GM19043 (cell line): ENCODE measurements at regions not wholly inside any gene's neighbourhood (a gene's known extent, or its start where the extent isn't known, plus 50 kb on each side); places are given as distances from the start of the nearest gene placed in this dataset.

ENCODE experiments used
- ATAC-seq: cut with Tn5 transposase; IDR thresholded peaks from one replicate; pipeline ENCODE4 v1.9.1; 2021; ENCODE audit warnings: low read depth; ENCODE audit not compliant: unreplicated experiment

DNA sequence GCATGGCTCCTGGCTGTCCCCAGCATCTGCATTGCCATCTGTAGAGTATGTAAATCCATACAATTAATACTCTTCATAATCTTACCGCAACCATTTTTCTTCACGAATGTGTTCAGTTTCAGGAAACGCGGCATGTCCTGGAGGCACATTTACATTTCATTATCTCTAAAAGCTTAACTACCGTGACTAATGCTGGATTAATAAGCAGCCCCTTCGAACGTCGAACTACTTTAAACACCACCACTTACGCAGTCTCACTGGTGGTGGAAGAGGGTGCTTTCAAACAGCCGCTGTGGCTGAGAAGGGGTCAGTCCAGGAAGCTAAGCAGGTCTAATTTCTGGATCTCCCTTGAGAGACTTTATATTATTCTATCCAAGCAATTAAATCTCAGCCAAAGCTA lies 85.6 kb downstream of the C5orf15 start:
- no peak for ATAC-seq

DNA sequence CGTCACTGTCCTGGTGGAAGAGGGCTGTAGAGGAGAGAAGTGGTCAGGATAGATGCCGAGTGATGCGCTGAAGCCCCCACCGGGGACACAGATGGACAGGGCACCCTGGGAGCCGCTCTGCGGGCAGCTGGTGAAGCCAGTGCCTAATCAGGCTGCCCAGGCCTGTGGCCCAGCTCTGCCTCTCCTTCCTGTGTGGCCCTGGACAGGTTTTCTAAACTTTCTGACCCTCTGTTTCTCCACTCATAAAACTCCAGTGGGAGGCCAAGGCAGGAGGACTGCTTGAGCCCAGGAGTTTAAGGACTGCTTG lies 86.1 kb downstream of the C5orf15 start:
- ATAC-seq: no peak

GRCh38 chr5:133881576-133882388 lies 86.6 kb downstream of the C5orf15 start:
- no peak for ATAC-seq

- ATAC-seq: no peak
Measured at GRCh38 chr5:133878236-133878555, 90.2 kb downstream of the C5orf15 start.

DNA sequence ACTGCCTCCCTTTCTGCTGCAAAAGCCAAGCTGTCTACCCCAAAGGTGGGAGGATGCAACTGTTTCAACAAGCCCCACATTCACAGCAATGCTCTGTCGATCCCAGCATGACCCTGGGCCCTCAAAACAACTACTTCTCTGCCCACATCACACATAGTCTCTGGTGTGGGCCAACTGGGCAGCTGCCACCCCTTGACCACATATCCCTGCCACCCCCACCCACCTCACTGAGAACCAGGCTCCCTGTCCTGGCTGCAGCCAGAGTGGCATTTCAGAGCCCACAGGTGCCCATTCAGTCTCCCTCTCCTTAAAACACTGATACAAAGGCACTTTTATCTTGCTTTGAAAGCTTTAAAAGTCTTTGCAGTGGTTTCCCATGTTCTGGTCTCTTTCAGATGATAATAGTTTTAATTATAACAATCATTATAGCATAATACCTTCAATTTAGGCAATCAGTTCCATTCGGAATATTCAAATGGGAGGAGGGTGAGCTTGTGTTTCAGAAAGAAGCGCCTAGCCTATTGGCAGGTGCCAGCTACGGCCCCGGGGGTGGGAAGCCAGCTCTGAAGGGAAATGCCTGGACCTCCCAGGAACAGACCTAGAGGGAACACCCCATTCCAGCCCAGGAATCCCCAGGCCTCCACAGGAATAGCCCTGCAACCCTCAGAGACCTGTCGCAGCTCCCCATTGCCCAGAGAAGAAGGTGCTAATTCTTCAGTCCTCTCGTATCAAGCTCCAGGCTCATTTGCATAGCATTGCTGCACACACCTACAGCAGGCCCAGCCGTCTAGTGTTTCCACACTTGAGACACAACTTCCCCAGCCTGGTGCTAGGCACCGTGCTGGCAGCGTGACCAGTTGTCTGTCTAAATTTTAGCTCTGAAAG lies 90.8 kb downstream of the C5orf15 start:
- ATAC-seq: no peak

- ATAC-seq: no peak
Measured at GRCh38 chr5:133876266-133876665, 92.2 kb downstream of the C5orf15 start.

DNA sequence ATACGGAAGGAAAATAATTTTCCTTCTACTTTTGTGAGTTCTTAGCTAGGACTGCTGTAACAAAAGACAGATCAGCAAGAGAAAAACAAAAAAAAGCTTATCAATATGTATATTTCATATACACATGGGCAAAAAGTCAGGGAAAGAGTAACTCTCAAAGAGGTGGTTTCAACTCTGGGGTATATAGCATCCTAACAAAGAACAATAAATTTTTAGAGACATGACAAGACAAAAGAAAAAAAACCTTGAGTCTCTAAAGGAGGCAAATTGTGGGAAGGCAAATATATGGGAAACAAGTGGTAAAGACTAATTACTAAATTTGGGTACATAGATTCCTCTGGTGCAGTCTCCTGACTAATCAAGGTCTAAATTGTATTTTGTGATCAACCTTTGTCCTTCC lies 93.2 kb downstream of the C5orf15 start:
- no peak for ATAC-seq

DNA sequence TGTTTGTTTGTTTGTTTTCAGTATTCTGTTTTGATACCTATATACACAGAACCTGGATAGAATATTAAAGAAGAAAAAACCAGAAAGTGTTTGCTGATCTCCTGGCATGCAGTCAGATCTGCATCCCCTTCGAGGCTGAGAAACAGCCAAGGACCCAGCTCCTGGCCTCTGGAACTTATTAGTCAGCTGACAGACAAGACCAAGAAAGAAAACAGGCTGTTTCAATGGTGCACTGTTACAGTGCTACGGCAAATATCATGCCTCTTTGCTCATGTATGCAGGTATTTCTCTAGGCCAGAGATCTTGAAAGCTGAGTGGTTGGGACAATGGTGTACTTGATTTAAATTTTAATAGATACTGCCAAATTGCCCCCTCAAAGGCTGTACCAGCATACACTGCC lies 95.0 kb downstream of the C5orf15 start:
- ATAC-seq: no peak

GRCh38 chr5:133870661-133871060 lies 97.8 kb downstream of the C5orf15 start:
- no peak for ATAC-seq

DNA sequence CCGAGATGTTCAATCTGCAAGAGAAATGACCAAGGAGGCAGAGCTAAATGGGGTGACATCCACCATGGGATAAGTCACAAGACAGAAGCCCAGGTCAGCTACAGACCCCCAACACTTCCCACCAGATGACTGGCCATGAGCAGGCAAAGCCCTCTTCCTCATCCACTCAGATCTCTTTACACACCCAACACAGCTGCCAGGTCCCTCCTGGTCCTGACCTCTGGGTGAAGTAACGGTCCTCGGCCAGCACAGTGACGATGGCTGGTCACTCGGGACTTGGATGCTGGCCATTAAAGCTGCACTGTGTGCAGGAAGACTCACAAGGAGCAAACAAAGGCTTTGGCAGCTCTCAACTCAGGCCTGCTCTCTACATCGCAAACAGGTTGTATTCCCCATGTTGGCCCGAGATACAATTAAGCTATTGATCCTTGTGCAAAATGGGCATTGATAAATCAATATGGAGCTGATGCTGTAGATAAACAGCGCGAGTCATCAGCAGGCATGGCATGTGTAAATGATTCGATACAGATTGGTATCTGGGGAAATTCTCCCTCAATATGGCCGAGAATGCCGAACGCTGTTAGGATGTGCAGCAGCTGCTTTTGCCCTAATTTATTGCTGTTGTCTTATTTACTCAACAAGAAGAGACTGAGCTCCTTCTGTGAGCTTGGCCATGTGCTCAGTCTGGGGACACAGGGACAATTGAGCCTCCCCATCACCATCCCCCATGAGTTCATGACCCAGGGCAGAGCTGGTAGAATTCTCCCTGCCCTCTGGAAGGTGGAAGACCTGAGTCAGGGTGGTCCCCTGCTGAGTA lies 98.7 kb downstream of the C5orf15 start:
- no peak for ATAC-seq

- ATAC-seq: no peak
Measured at GRCh38 chr5:133868946-133869518, 99.4 kb downstream of the C5orf15 start.

- no peak for ATAC-seq
Measured at GRCh38 chr5:133867851-133868545, 100.4 kb downstream of the C5orf15 start.

DNA sequence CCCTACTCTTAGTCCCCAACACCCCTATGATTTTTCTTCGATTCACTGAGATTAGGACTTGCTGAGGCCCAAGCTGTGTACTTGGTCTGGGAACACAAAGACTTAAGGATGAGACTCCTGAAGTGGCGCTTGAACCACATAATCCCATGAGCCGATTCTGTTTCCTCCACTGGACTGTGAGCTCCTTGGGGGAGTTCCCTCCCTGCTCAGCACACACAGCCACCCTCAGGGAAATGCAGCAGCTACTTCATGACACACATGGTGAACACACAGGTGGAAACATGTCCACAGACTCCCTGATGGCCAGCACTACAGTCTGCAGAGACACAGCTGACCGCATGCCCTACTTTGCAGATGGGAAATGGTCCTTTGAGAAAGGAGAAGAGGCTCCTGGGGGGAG lies 101.1 kb downstream of the C5orf15 start:
- no peak for ATAC-seq

GRCh38 chr5:133866903-133867245 lies 101.6 kb downstream of the C5orf15 start:
- ATAC-seq: no peak

DNA sequence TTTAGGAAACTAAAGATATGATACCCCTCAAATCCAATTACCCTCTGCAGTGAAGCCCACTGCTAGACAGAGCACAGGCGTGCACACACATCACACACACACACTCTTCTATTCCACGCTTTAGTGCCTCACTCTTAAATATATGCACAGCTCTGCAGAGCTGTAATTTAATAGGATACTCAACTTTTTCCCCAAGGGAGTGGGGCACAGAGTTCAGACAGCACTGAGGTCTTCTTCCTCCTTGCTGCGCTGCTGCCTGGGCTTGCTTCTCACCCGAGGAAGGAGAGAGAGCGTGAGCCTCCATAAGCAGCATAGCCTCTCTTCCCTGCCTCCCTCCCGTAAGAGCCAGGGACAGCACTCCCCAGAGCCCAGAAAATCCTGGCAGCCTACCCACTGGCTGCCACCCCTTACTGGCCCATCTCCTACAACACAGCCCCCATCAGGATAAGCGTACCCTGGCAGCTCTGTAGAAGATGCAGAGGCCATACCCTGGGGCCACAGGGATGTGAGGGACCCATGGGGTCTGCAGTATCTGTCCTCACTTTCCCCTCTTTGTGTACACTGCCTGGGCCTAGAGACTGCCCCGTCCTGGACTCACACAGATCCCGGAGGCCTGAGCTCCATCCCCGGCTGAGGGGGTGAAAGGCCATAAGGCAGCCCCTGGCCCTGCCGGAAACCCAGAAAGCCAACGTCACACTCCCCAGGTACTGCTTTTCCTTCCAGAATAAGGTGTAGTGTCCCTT lies 102.1 kb downstream of the C5orf15 start:
- ATAC-seq: no peak

DNA sequence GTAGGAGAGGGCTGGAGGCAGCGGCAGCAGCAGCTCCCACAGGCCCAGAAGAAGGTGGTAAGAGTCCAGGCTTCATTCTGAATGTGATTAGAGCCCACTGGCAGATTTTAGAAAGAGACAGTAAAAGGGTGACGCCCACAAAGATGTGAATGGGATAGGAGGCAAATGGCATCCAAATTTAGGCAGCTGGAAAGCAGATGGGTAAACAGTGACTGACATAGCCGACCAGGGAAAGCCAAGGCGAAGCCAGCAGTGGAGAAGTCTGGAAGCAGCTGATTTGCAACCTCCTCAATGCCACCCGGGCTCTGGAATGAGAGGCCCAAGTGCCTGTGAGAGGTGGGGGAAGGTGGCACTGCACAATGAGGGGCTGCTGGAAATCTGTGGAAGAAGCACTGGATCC lies 103.3 kb downstream of the C5orf15 start:
- ATAC-seq: no peak

- no peak for ATAC-seq
Measured at GRCh38 chr5:133864711-133865110, 103.7 kb downstream of the C5orf15 start.

- no peak for ATAC-seq
Measured at GRCh38 chr5:133863857-133864585, 104.4 kb downstream of the C5orf15 start.

DNA sequence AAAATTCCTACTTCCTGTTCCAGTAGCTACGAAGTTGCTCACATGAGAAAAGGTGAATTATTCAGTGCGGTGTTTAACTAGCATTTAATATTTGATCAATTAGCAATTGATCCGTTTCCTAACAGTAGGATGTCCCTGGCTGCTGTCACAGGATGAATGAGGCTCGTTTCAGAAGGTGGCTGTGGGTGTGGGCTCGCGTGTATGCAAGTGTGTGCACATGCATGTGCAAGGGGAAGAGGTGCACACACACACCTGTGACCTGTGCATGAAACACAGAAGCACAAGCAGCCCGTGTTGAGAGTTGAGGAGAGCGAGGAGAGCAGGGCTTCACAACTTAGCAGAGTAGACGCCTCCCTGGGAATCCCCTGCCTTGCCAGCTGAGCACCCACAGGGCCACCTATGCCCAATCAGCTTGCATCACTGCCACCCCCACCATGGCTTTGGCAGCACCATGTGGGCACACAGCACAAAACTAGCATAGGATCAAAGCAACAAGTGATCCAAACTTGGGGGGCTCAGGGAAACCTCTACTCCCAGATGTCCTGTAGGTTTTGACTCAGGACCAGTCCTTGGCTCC lies 107.2 kb downstream of the C5orf15 start:
- no peak for ATAC-seq
